GM20000 (cell line): ENCODE measurements at regions not wholly inside any gene's neighbourhood (a gene's known extent, or its start where the extent isn't known, plus 50 kb on each side); places are given as distances from the start of the nearest gene placed in this dataset.

Experiments
- DNase-seq: peaks from one replicate; pipeline ENCODE4 v3.0.0; 2012; ENCODE audit warnings: low spot score
- TF ChIP-seq, protein P1 (sequence below): IDR thresholded peaks from 2 replicates; pipeline ENCODE4 v1.5.1; 2012; ENCODE audit warnings: mild to moderate bottlenecking, control low read depth; ENCODE audit errors: extremely low read depth, missing control alignments

DNA sequence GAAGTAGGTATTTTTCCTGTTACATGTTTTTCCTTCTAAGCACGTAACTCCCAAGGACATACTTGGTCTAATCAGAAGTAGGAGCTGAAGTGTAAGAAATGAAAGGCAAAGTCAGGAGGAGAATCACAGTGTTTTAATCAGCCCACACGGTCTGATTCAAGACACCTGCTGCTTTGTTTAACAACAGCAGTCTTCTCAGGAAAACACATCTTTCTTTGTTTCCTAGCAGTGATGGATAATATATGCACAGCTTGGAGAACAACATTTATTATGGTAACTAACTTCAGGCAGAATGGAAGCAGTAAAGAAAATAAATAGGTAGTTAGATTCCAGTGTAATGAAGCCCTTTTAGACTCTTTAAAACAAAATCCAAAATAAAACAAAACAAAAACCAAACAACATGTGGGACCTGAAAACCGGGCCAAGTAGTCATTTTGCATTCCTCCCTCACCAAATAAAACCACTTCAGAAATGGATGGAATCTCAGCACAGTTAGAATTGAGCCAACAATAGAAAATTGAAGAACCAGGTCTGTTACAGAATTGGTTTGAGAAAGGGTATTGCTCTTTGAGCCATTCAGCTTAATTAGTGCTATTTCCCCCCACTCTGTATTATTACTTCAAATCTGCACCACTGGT lies 61.1 kb upstream of the UGP2 start:
- TF ChIP-seq, protein P1, sequence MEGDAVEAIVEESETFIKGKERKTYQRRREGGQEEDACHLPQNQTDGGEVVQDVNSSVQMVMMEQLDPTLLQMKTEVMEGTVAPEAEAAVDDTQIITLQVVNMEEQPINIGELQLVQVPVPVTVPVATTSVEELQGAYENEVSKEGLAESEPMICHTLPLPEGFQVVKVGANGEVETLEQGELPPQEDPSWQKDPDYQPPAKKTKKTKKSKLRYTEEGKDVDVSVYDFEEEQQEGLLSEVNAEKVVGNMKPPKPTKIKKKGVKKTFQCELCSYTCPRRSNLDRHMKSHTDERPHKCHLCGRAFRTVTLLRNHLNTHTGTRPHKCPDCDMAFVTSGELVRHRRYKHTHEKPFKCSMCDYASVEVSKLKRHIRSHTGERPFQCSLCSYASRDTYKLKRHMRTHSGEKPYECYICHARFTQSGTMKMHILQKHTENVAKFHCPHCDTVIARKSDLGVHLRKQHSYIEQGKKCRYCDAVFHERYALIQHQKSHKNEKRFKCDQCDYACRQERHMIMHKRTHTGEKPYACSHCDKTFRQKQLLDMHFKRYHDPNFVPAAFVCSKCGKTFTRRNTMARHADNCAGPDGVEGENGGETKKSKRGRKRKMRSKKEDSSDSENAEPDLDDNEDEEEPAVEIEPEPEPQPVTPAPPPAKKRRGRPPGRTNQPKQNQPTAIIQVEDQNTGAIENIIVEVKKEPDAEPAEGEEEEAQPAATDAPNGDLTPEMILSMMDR: no peak
- DNase-seq: no peak

DNA sequence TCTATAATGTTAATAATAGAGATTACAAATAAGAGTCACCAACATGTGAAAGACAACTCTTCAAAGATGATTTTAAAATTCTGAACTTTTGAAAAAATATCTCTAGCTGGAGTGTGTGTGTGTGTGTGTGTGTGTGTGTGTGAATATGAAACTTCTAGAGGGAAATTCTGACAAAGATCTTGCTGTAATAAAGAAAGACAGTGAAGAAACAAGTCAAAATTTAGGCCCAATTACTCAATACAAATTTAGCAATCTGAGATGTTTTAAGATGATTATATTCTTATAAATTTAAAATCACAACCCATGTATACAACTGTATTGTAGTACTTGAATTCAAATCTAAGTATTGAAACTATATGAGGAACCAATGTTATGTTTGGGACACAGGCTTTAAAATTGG lies 57.2 kb upstream of the UGP2 start:
- DNase-seq: no peak

DNA sequence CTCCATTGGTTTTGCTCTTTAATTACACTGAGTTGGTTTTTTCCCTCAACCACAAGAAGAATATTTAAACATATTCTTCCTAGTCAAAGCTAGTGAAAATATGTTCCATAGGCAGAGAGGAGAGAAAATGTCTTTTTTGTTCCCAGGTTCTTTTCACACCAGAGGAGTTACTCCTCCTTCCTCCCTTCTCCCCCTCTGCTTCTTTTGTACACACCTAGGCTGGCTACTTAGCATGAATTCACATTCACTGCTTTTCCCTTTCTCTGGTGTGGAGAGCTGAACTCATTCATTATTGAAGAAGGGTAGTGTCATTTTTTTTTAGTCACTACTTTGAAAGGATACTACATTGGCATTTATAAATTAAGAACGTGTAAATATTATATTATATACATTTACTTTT lies 56.6 kb upstream of the UGP2 start:
- no peak for DNase-seq
- TF ChIP-seq, protein P1: no peak

More for the DNA sequence above, 57.2 kb upstream of the UGP2 start:
- TF ChIP-seq, protein P1: no peak

DNA sequence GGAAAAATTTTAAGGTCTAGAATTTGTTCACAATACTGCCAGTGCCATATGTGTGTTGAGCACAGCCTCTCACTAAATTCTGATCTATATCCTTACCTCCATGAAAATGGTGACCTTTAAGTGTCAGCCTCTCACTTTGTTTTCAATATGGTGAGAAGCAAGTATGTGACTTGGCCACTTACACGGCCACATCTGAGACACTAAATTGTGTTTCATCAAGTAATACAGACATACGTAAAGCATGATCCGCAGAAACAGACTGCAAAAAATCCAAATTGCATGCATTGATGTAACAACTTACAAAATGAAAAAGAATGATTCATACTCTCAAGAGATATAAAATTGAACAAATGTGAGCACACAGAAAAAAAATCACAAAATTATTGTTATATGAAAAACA lies 55.2 kb upstream of the UGP2 start:
- TF ChIP-seq, protein P1: no peak
- no peak for DNase-seq

- DNase-seq: no peak
- TF ChIP-seq, protein P1: no peak
Observed at GRCh38 chr2:63788071-63788470, 53.6 kb upstream of the UGP2 start.

- DNase-seq: no peak
- TF ChIP-seq, protein P1: no peak
Observed at GRCh38 chr2:63789338-63790020, 52.2 kb upstream of the UGP2 start.

GRCh38 chr2:63790491-63790890 lies 51.2 kb upstream of the UGP2 start:
- no peak for DNase-seq
- TF ChIP-seq, protein P1: no peak
